Trophoblast cell (in vitro differentiated cells and primary cell): ENCODE measurements at regions not wholly inside any gene's neighbourhood (a gene's known extent, or its start where the extent isn't known, plus 50 kb on each side); places are given as distances from the start of the nearest gene placed in this dataset.

Experiments used
- DNase-seq, 2 donors: peaks; one replicate each; pipeline ENCODE4 v3.0.0-alpha.2; 2016
- H2AFZ ChIP-seq: 2 replicates; pipeline ENCODE4 v1.6.1; 2013; ENCODE audit warnings: low read length, moderate library complexity, mild to moderate bottlenecking; ENCODE audit not compliant: insufficient read depth, poor library complexity
- H2AK5ac ChIP-seq: 2 replicates; pipeline ENCODE4 v1.6.1; 2013; ENCODE audit warnings: mild to moderate bottlenecking, low read length
- H2BK120ac ChIP-seq: 2 replicates; pipeline ENCODE4 v1.6.1; 2013; ENCODE audit warnings: low read length, mild to moderate bottlenecking, moderate library complexity; ENCODE audit not compliant: insufficient read depth, poor library complexity
- H2BK12ac ChIP-seq: 2 replicates; pipeline ENCODE4 v1.6.1; 2013; ENCODE audit warnings: mild to moderate bottlenecking, low read length, moderate library complexity
- H2BK5ac ChIP-seq: 2 replicates; pipeline ENCODE4 v1.6.1; 2013; ENCODE audit warnings: low read length, low read depth, moderate library complexity, mild to moderate bottlenecking; ENCODE audit not compliant: poor library complexity
- H3K14ac ChIP-seq: 2 replicates; pipeline ENCODE4 v1.6.1; 2013; ENCODE audit warnings: mild to moderate bottlenecking, low read length
- H3K18ac ChIP-seq: 2 replicates; pipeline ENCODE4 v1.6.1; 2013; ENCODE audit warnings: mild to moderate bottlenecking, low read length
- H3K23ac ChIP-seq: 2 replicates; pipeline ENCODE4 v1.6.1; 2013; ENCODE audit warnings: low read length
- H3K27ac ChIP-seq: 2 replicates; pipeline ENCODE4 v1.5.1; 2013; ENCODE audit warnings: low read depth, mild to moderate bottlenecking, inconsistent platforms, low read length, moderate library complexity
- H3K27me3 ChIP-seq: 2 replicates; pipeline ENCODE4 v1.6.1; 2013; ENCODE audit warnings: inconsistent platforms, mild to moderate bottlenecking, low read length, moderate library complexity; ENCODE audit not compliant: insufficient read depth
- H3K36me3 ChIP-seq, 2 experiments: 1 replicate in 1 of 2; 2 replicates in 1 of 2; pipeline ENCODE4 v1.6.1; 2013; ENCODE audit warnings: low read length in 2 of 2, mild to moderate bottlenecking in 2 of 2, moderate library complexity in 1 of 2; ENCODE audit not compliant: insufficient read depth in 2 of 2, control insufficient read depth in 1 of 2
- H3K4ac ChIP-seq: 2 replicates; pipeline ENCODE4 v1.6.1; 2013; ENCODE audit warnings: low read depth, mild to moderate bottlenecking, low read length, moderate library complexity
- H3K4me1 ChIP-seq, 2 experiments: 1 replicate in 1 of 2; 2 replicates in 1 of 2; pipeline ENCODE4 v1.6.1; 2013; ENCODE audit warnings: low read length in 2 of 2, mild to moderate bottlenecking in 2 of 2, moderate library complexity in 1 of 2; ENCODE audit not compliant: insufficient read depth in 2 of 2, control insufficient read depth in 1 of 2
- H3K4me2 ChIP-seq: 2 replicates; pipeline ENCODE4 v1.6.1; 2013; ENCODE audit warnings: inconsistent platforms, mild to moderate bottlenecking, low read length, moderate library complexity
- H3K4me3 ChIP-seq: 2 replicates; pipeline ENCODE4 v1.5.1; 2013; ENCODE audit warnings: mild to moderate bottlenecking, low read depth, low read length, inconsistent platforms
- H3K79me1 ChIP-seq: one replicate; pipeline ENCODE4 v1.6.1; 2013; ENCODE audit warnings: low read length
- H3K79me2 ChIP-seq: 2 replicates; pipeline ENCODE4 v1.6.1; 2013; ENCODE audit warnings: low read length, mild to moderate bottlenecking; ENCODE audit not compliant: control insufficient read depth, insufficient read depth, poor library complexity
- H3K9ac ChIP-seq: 2 replicates; pipeline ENCODE4 v1.6.1; 2013; ENCODE audit warnings: mild to moderate bottlenecking, low read length
- H3K9me3 ChIP-seq: 2 replicates; pipeline ENCODE4 v1.6.1; 2013; ENCODE audit warnings: low read depth, mild to moderate bottlenecking, control low read depth, inconsistent platforms, low read length; ENCODE audit not compliant: insufficient read depth
- H4K12ac ChIP-seq: 2 replicates; pipeline ENCODE4 v1.6.1; 2013; ENCODE audit warnings: low read depth, mild to moderate bottlenecking, low read length, moderate library complexity
- H4K8ac ChIP-seq: 2 replicates; pipeline ENCODE4 v1.6.1; 2013; ENCODE audit warnings: low read depth, mild to moderate bottlenecking, low read length, moderate library complexity
- H4K91ac ChIP-seq: one replicate; pipeline ENCODE4 v1.6.1; 2013; ENCODE audit warnings: low read depth, mild to moderate bottlenecking, low read length, moderate library complexity
- WGBS: extraction: QIAGEN DNeasy Blood & Tissue Kit; methylation state at CpG from one replicate; pipeline ENCODE4 v1.1.7; 2013; ENCODE audit warnings: missing lambda C conversion rate; ENCODE audit not compliant: insufficient read length, insufficient coverage; ENCODE audit errors: extremely low coverage; 5-methylcytosine and 5-hydroxymethylcytosine counted together

GRCh38 chr3:168575750-168576149 is 480.0 kb upstream of the GOLIM4 start:
- WGBS: no CpG with 5 or more reads among the region's 2 CpGs
- H3K18ac ChIP-seq: no peak overlapping the region
- no peak overlapping the region for H2AK5ac ChIP-seq

DNA sequence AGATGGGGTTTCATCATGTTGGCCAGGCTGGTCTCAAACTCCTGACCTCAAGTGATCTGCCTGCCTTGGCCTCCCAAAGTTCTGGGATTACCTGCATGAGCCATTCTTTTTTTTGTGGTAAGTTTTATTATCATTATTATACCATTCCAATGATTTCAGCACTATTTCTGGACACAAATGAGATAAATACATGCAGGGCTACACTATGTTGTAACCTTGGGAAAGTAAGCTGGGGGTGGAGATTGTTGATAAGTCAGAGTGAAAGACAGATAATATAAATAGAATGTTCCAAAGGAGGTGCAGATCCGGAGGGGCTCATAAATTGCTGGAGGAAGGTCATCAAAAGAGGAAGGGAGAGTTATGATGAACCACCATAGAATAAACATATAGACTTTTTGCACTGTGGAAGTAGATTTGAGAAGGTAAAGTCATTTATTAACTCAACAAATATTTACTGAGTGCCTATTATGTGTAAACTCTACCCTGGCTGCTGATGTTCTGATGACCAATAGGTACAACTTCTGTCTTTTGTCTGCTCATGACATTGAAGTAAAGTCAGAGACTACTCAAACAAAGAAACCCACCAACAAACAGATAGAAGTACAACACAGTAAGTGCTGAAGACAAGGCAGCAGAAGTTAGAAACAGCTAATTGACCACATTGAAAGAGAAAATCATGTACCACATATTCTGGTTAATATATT is 478.9 kb upstream of the GOLIM4 start:
- Histone ChIP-seq H3K27me3 (no peaks in the 10 kb centered on the region), H3K14ac (no peak overlapping the region), H3K4me3 (no peak overlapping the region), H3K9me3 (no peaks in the 10 kb centered on the region), H3K4me1 (no peaks in the 10 kb centered on the region), H2BK12ac (no peak overlapping the region), H3K27ac (no peak overlapping the region), H4K12ac (no peak overlapping the region), H3K36me3 (no peaks in the 10 kb centered on the region), H3K79me1 (no peaks in the 10 kb centered on the region), H2BK120ac (no peak overlapping the region), H3K9ac (no peak overlapping the region), H4K91ac (no peak overlapping the region), H3K4me2 (no peak overlapping the region), H3K18ac (no peak overlapping the region), H2AFZ (no peak overlapping the region), H2AK5ac (no peak overlapping the region), H3K79me2 (no peaks in the 10 kb centered on the region), H4K8ac (no peak overlapping the region), H2BK5ac (no peak overlapping the region), H3K4ac (no peak overlapping the region), H3K23ac (no peak overlapping the region)
- DNase-seq: no peak
- no CpG with 5 or more reads among the region's 1 CpG for WGBS

More at GRCh38 chr3:168575750-168576149, 480.0 kb upstream of the GOLIM4 start:
- Histone ChIP-seq H4K12ac (no peak overlapping the region), H3K4me1 (no peaks in the 10 kb centered on the region), H3K23ac (no peak overlapping the region), H2BK120ac (no peak overlapping the region), H3K79me1 (no peaks in the 10 kb centered on the region), H3K27ac (no peak overlapping the region), H3K14ac (no peak overlapping the region), H3K9ac (no peak overlapping the region), H4K8ac (no peak overlapping the region), H3K4me3 (no peak overlapping the region), H2BK12ac (no peak overlapping the region), H3K9me3 (no peaks in the 10 kb centered on the region), H4K91ac (no peak overlapping the region), H3K79me2 (no peaks in the 10 kb centered on the region), H2BK5ac (no peak overlapping the region), H2AFZ (no peak overlapping the region), H3K36me3 (no peaks in the 10 kb centered on the region), H3K4ac (no peak overlapping the region), H3K4me2 (no peak overlapping the region), H3K27me3 (no peaks in the 10 kb centered on the region)
- no peak for DNase-seq

DNA sequence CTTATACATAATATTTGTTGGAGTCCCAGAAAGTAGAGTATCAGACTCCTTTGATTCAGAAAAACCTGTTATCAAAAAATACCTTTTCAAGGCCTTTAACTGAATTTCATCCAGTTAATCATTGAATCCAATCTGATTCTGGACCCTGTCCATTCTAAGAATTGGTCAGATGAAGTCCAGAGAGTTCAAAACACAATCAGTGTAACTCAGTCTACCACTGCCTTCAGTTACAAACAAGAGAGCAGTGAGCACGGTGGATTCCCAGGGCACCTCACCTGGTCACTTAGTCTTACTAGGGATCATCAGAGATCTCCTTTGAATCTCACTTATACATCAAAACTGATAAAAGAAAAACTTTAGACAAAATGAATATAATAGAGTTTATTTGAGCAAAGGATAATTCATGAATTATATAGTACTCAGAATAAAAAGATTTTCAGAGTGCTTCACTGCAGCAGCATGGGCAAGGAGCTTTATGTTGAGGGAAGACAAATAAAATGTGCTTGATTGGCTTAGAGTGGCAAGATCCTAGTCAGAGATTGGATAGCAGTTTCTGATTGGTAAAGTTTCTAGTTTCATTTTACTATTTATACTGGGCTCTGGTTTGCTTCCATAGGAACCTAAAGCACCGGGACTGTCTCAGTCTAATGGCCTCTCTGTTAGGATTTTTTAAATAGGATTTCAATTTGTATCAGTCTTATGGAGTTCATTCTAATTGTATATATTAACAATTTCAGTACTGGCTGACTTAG is 474.9 kb upstream of the GOLIM4 start:
- DNase-seq: no peak
- no peak overlapping the region for H2BK12ac ChIP-seq
- H4K8ac ChIP-seq: no peak overlapping the region
- no peak overlapping the region for H2BK5ac ChIP-seq
- H3K4me1 ChIP-seq: no peaks in the 10 kb centered on the region
- no CpG with 5 or more reads among the region's 2 CpGs for WGBS
- H3K4me3 ChIP-seq: no peak overlapping the region
- no peak overlapping the region for H2AFZ ChIP-seq
- no peak overlapping the region for H3K9ac ChIP-seq
- H3K27me3 ChIP-seq: no peaks in the 10 kb centered on the region
- H3K9me3 ChIP-seq: no peaks in the 10 kb centered on the region
- no peak overlapping the region for H2AK5ac ChIP-seq
- no peaks in the 10 kb centered on the region for H3K36me3 ChIP-seq
- H2BK120ac ChIP-seq: no peak overlapping the region
- H3K79me1 ChIP-seq: no peaks in the 10 kb centered on the region
- H4K12ac ChIP-seq: no peak overlapping the region
- no peaks in the 10 kb centered on the region for H3K79me2 ChIP-seq
- H3K23ac ChIP-seq: no peak overlapping the region
- no peak overlapping the region for H4K91ac ChIP-seq
- no peak overlapping the region for H3K27ac ChIP-seq
- no peak overlapping the region for H3K4ac ChIP-seq
- no peak overlapping the region for H3K4me2 ChIP-seq
- H3K18ac ChIP-seq: no peak overlapping the region
- H3K14ac ChIP-seq: no peak overlapping the region

GRCh38 chr3:168558728-168559411 is 463.1 kb upstream of the GOLIM4 start:
- no peak overlapping the region for H3K4me3 ChIP-seq
- no peak overlapping the region for H3K4me2 ChIP-seq
- no peak overlapping the region for H3K23ac ChIP-seq
- no peaks in the 10 kb centered on the region for H3K9me3 ChIP-seq
- no peak overlapping the region for H3K9ac ChIP-seq
- H3K79me2 ChIP-seq: no peaks in the 10 kb centered on the region
- H3K4ac ChIP-seq: no peak overlapping the region
- no peak overlapping the region for H2AFZ ChIP-seq
- no peak overlapping the region for H4K8ac ChIP-seq
- H3K36me3 ChIP-seq: no peaks in the 10 kb centered on the region
- H4K91ac ChIP-seq: no peak overlapping the region
- H2BK120ac ChIP-seq: no peak overlapping the region
- H3K14ac ChIP-seq: no peak overlapping the region
- no peak for DNase-seq
- H2BK12ac ChIP-seq: no peak overlapping the region
- H2AK5ac ChIP-seq: no peak overlapping the region
- H3K27me3 ChIP-seq: no peaks in the 10 kb centered on the region
- H3K79me1 ChIP-seq: no peaks in the 10 kb centered on the region
- no peaks in the 10 kb centered on the region for H3K4me1 ChIP-seq
- WGBS: no CpG with 5 or more reads among the region's 3 CpGs
- no peak overlapping the region for H4K12ac ChIP-seq
- no peak overlapping the region for H3K27ac ChIP-seq
- no peak overlapping the region for H3K18ac ChIP-seq
- H2BK5ac ChIP-seq: no peak overlapping the region
